ENCODE measurements at regions not wholly inside any gene's neighbourhood (a gene's known extent, or its start where the extent isn't known, plus 50 kb on each side); places are given as distances from the start of the nearest gene placed in this dataset.

- TF ChIP-seq CTCF (IDR thresholded peaks at IDR 0.05; ENCODE audit: insufficient read depth, low read length, poor library complexity, severe bottlenecking), result no peak
- H3K36me3 ChIP-seq (ENCODE audit: control insufficient read depth, insufficient read depth, low read length), result no peaks in the 10 kb centered on the region
- H3K27me3 ChIP-seq (ENCODE audit: control insufficient read depth, insufficient read depth, low read length), result no peaks in the 10 kb centered on the region
- no peak for DNase-seq (ENCODE audit: low read depth)
- H3K4me3 ChIP-seq (ENCODE audit: low read depth, low read length), result no peak overlapping the region
Observed at GRCh38 chr6:163808231-163808630, 393.7 kb downstream of the QKI start.

- Histone ChIP-seq H3K36me3 (ENCODE audit: control insufficient read depth, insufficient read depth, low read length) (no peaks in the 10 kb centered on the region), H3K27me3 (ENCODE audit: control insufficient read depth, insufficient read depth, low read length) (no peaks in the 10 kb centered on the region), H3K4me3 (ENCODE audit: low read depth, low read length) (no peak overlapping the region)
- DNase-seq (ENCODE audit: low read depth), result no peak
- TF ChIP-seq CTCF (IDR thresholded peaks at IDR 0.05; ENCODE audit: insufficient read depth, low read length, poor library complexity, severe bottlenecking), result no peak
Observed at GRCh38 chr6:163806755-163807499, 392.4 kb downstream of the QKI start.

- Histone ChIP-seq H3K36me3 (ENCODE audit: control insufficient read depth, insufficient read depth, low read length) (no peaks in the 10 kb centered on the region), H3K4me3 (ENCODE audit: low read depth, low read length) (no peak overlapping the region), H3K27me3 (ENCODE audit: control insufficient read depth, insufficient read depth, low read length) (no peaks in the 10 kb centered on the region)
- TF ChIP-seq CTCF (IDR thresholded peaks at IDR 0.05; ENCODE audit: insufficient read depth, low read length, poor library complexity, severe bottlenecking), result no peak
- no peak for DNase-seq (ENCODE audit: low read depth)
Observed at GRCh38 chr6:163804991-163805390, 390.5 kb downstream of the QKI start.

GRCh38 chr6:163802267-163802666 is 387.7 kb downstream of the QKI start:
- no peaks in the 10 kb centered on the region for H3K27me3 ChIP-seq (ENCODE audit: control insufficient read depth, insufficient read depth, low read length)
- H3K36me3 ChIP-seq (ENCODE audit: control insufficient read depth, insufficient read depth, low read length), result no peaks in the 10 kb centered on the region
- DNase-seq (ENCODE audit: low read depth), result no peak
- no peak for TF ChIP-seq CTCF (IDR thresholded peaks at IDR 0.05; ENCODE audit: insufficient read depth, low read length, poor library complexity, severe bottlenecking)
- no peak overlapping the region for H3K4me3 ChIP-seq (ENCODE audit: low read depth, low read length)

- no peaks in the 10 kb centered on the region for H3K36me3 ChIP-seq (ENCODE audit: control insufficient read depth, insufficient read depth, low read length)
- H3K4me3 ChIP-seq (ENCODE audit: low read depth, low read length), result no peak overlapping the region
- no peak for TF ChIP-seq CTCF (IDR thresholded peaks at IDR 0.05; ENCODE audit: insufficient read depth, low read length, poor library complexity, severe bottlenecking)
- H3K27me3 ChIP-seq (ENCODE audit: control insufficient read depth, insufficient read depth, low read length), result no peaks in the 10 kb centered on the region
- DNase-seq (ENCODE audit: low read depth), result no peak
Observed at GRCh38 chr6:163797296-163797845, 382.9 kb downstream of the QKI start.
